Glutamatergic neuron (in vitro differentiated cells): ENCODE measurements at regions not wholly inside any gene's neighbourhood (a gene's known extent, or its start where the extent isn't known, plus 50 kb on each side); places are given as distances from the start of the nearest gene placed in this dataset.

Experiments
- DNase-seq: peaks from one replicate; pipeline ENCODE4 v3.0.0; 2022
- H3K27ac Mint-ChIP-seq: one replicate; pipeline ENCODE4 v1.8.0; 2020; ENCODE audit warnings: mild to moderate bottlenecking, mixed read lengths, inconsistent platforms; ENCODE audit not compliant: unreplicated experiment
- H3K27me3 Mint-ChIP-seq: one replicate; pipeline ENCODE4 v1.8.0; 2020; ENCODE audit warnings: mild to moderate bottlenecking, moderate library complexity, mixed read lengths, inconsistent platforms; ENCODE audit not compliant: unreplicated experiment
- H3K36me3 Mint-ChIP-seq: one replicate; pipeline ENCODE4 v1.8.0; 2020; ENCODE audit warnings: mild to moderate bottlenecking, mixed read lengths, inconsistent platforms; ENCODE audit not compliant: unreplicated experiment
- H3K4me1 Mint-ChIP-seq: one replicate; pipeline ENCODE4 v1.8.0; 2020; ENCODE audit warnings: mild to moderate bottlenecking, low read depth, mixed read lengths, inconsistent platforms; ENCODE audit not compliant: unreplicated experiment
- H3K4me3 Mint-ChIP-seq: one replicate; pipeline ENCODE4 v1.8.0; 2020; ENCODE audit warnings: mild to moderate bottlenecking, mixed read lengths, inconsistent platforms; ENCODE audit not compliant: unreplicated experiment
- H3K9me3 Mint-ChIP-seq: one replicate; pipeline ENCODE4 v1.8.0; 2020; ENCODE audit warnings: mild to moderate bottlenecking, moderate library complexity, mixed read lengths, inconsistent platforms; ENCODE audit not compliant: unreplicated experiment
- CTCF ChIP-seq: fragments of 200-600 bp; sonication (generic); IDR thresholded peaks from one replicate; pipeline ENCODE4 v1.5.0; 2021; ENCODE audit not compliant: partially characterized antibody, unreplicated experiment

GRCh38 chr1:104804147-104804546 lies 1054.4 kb downstream of the AMY1C start:
- Mint-ChIP-seq H3K4me3 (no peak overlapping the region), H3K9me3 (no peaks in the 10 kb centered on the region), H3K27me3 (no peaks in the 10 kb centered on the region), H3K27ac (no peak overlapping the region), H3K36me3 (no peaks in the 10 kb centered on the region), H3K4me1 (no peaks in the 10 kb centered on the region)
- DNase-seq: no peak
- TF ChIP-seq CTCF: no peak

GRCh38 chr1:104807590-104807989 lies 1057.9 kb downstream of the AMY1C start:
- DNase-seq: no peak
- Mint-ChIP-seq H3K9me3 (no peaks in the 10 kb centered on the region), H3K4me1 (no peaks in the 10 kb centered on the region), H3K27ac (no peak overlapping the region), H3K4me3 (no peak overlapping the region), H3K27me3 (no peaks in the 10 kb centered on the region), H3K36me3 (no peaks in the 10 kb centered on the region)
- no peak for TF ChIP-seq CTCF

GRCh38 chr1:104825401-104825800 lies 1075.7 kb downstream of the AMY1C start:
- Mint-ChIP-seq H3K4me1 (no peaks in the 10 kb centered on the region), H3K27ac (no peak overlapping the region), H3K27me3 (no peaks in the 10 kb centered on the region), H3K36me3 (no peaks in the 10 kb centered on the region), H3K9me3 (no peaks in the 10 kb centered on the region), H3K4me3 (no peak overlapping the region)
- TF ChIP-seq CTCF: no peak
- no peak for DNase-seq

- Mint-ChIP-seq H3K36me3 (no peaks in the 10 kb centered on the region), H3K27me3 (no peaks in the 10 kb centered on the region), H3K27ac (no peak overlapping the region), H3K4me1 (no peaks in the 10 kb centered on the region), H3K4me3 (no peak overlapping the region), H3K9me3 (no peaks in the 10 kb centered on the region)
- no peak for DNase-seq
- TF ChIP-seq CTCF: no peak
Observed at GRCh38 chr1:104830534-104830933, 1080.8 kb downstream of the AMY1C start.

GRCh38 chr1:104852151-104852550 lies 1102.5 kb downstream of the AMY1C start:
- no peak overlapping the region for H3K27ac Mint-ChIP-seq
- no peaks in the 10 kb centered on the region for H3K9me3 Mint-ChIP-seq
- no peak for TF ChIP-seq CTCF
- H3K4me1 Mint-ChIP-seq: peaks cover 11% of the 10 kb centered on the region
- H3K4me3 Mint-ChIP-seq: no peak overlapping the region
- DNase-seq: no peak
- H3K27me3 Mint-ChIP-seq: no peaks in the 10 kb centered on the region
- no peaks in the 10 kb centered on the region for H3K36me3 Mint-ChIP-seq
